ENCODE measurements at regions not wholly inside any gene's neighbourhood (a gene's known extent, or its start where the extent isn't known, plus 50 kb on each side); places are given as distances from the start of the nearest gene placed in this dataset.
A peak's percentile ranks its signal among the peaks of the same experiment; 100 is the strongest.
"Not testable (repeated sequence)": the region's sequence is repeated elsewhere in the genome, so short reads cannot be mapped to it uniquely, and the experiment has no call there.

- Histone ChIP-seq H3K9me3 (no peaks in the 10 kb centered on the region), H3K36me3 (no peaks in the 10 kb centered on the region), H3K4me1 (peaks cover 0 to 3% of the 10 kb centered on the region in 2 donors), H3K27me3 (no peaks in the 10 kb centered on the region), H3K4me3 (replicated peaks in 1 of 3) (no peak overlapping the region), H3K27ac (peak overlapping the region in 2 of 3 donors; percentile 7 to 34)
- intact Hi-C loops (cut with DNase I), result no loop called here
- WGBS, 2 donors, result 94% methylated on average over 2 of the region's 2 CpGs
- TF ChIP-seq POLR2A (IDR thresholded peaks at IDR 0.05), result no peak
- TF ChIP-seq, protein P1, sequence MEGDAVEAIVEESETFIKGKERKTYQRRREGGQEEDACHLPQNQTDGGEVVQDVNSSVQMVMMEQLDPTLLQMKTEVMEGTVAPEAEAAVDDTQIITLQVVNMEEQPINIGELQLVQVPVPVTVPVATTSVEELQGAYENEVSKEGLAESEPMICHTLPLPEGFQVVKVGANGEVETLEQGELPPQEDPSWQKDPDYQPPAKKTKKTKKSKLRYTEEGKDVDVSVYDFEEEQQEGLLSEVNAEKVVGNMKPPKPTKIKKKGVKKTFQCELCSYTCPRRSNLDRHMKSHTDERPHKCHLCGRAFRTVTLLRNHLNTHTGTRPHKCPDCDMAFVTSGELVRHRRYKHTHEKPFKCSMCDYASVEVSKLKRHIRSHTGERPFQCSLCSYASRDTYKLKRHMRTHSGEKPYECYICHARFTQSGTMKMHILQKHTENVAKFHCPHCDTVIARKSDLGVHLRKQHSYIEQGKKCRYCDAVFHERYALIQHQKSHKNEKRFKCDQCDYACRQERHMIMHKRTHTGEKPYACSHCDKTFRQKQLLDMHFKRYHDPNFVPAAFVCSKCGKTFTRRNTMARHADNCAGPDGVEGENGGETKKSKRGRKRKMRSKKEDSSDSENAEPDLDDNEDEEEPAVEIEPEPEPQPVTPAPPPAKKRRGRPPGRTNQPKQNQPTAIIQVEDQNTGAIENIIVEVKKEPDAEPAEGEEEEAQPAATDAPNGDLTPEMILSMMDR (IDR thresholded peaks at IDR 0.05), result no peak
- no peak for DNase-seq
Measured at GRCh38 chr5:163731256-163731655, 225.8 kb downstream of the MAT2B start.

- Histone ChIP-seq H3K36me3 (no peaks in the 10 kb centered on the region), H3K27ac (no peak overlapping the region), H3K9me3 (no peaks in the 10 kb centered on the region), H3K27me3 (no peaks in the 10 kb centered on the region), H3K4me1 (no peaks in the 10 kb centered on the region), H3K4me3 (replicated peaks in 1 of 3) (no peak overlapping the region)
- intact Hi-C loops (cut with DNase I), result no loop called here
- WGBS, 2 donors, result 86 to 87% methylated on average over 4 of the region's 4 CpGs
- no peak for DNase-seq
- TF ChIP-seq, protein P1 (IDR thresholded peaks at IDR 0.05), result no peak
- no peak for TF ChIP-seq POLR2A (IDR thresholded peaks at IDR 0.05)
Measured at GRCh38 chr5:163735069-163735468, 229.7 kb downstream of the MAT2B start.

DNA sequence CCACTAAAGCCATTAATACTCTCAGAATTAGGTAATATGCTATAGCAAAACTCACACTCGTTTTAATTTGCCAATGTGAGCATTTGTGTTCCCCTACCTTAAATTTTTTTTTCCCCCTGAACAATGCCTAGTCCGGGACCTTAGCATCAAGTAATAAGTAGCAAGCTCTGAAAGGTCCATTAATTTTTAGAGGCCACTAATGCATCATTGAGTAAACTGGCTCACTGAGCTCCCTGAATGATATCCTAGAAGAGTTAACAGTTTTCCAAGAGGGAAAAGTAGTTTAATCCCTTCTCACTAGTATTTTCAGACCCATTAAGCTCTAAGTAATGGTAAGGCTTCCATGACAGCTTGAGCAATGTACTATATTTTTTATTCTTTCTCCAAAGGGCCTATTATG is 242.2 kb downstream of the MAT2B start:
- no peaks in the 10 kb centered on the region for H3K9me3 ChIP-seq
- no peak overlapping the region for H3K4me3 ChIP-seq (replicated peaks in 1 of 3)
- no peaks in the 10 kb centered on the region for H3K27me3 ChIP-seq
- WGBS, 2 donors, result 73% methylated on average over 2 of the region's 2 CpGs
- H3K36me3 ChIP-seq, result no peaks in the 10 kb centered on the region
- DNase-seq, result no peak
- H3K4me1 ChIP-seq, result no peaks in the 10 kb centered on the region
- TF ChIP-seq POLR2A (IDR thresholded peaks at IDR 0.05), result no peak
- TF ChIP-seq, protein P1 (IDR thresholded peaks at IDR 0.05), result no peak
- no peak overlapping the region for H3K27ac ChIP-seq
- intact Hi-C loops (cut with DNase I), result no loop called here

- Histone ChIP-seq H3K9me3 (no peaks in the 10 kb centered on the region), H3K27me3 (no peaks in the 10 kb centered on the region), H3K4me1 (no peaks in the 10 kb centered on the region), H3K4me3 (replicated peaks in 1 of 3) (no peak overlapping the region), H3K36me3 (no peaks in the 10 kb centered on the region), H3K27ac (no peak overlapping the region)
- intact Hi-C loops (cut with DNase I), result no loop called here
- no peak for TF ChIP-seq POLR2A (IDR thresholded peaks at IDR 0.05)
- TF ChIP-seq, protein P1 (IDR thresholded peaks at IDR 0.05), result no peak
- WGBS, 2 donors, result 82 to 83% methylated on average over 3 of the region's 3 CpGs
- DNase-seq, result no peak
Measured at GRCh38 chr5:163748934-163749333, 243.5 kb downstream of the MAT2B start.

DNA sequence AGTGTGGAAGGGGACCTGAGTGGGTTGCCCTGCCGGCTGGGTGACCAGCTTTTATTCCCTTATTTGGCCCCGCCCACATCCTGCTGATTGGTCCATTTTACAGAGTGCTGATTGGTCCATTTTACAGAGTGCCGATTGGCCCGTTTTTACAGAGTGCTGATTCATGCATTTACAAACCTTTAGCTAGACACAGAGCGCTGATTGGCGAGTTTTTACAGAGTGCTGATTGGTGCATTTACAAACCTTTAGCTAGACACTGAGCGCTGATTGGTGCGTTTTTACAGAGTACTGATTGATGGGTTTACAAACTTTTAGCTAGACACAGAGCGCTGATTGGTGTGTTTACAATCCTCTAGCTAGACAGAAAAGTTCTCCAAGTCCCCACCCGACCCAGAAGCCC is 245.0 kb downstream of the MAT2B start:
- H3K4me1 ChIP-seq; H3K4me3 ChIP-seq (replicated peaks in 1 of 3); H3K36me3 ChIP-seq; H3K27ac ChIP-seq; DNase-seq; H3K27me3 ChIP-seq; H3K9me3 ChIP-seq; intact Hi-C loops (cut with DNase I): not testable (repeated sequence)
- 93% methylated on average over 10 of the region's 10 CpGs for WGBS, 2 donors

DNA sequence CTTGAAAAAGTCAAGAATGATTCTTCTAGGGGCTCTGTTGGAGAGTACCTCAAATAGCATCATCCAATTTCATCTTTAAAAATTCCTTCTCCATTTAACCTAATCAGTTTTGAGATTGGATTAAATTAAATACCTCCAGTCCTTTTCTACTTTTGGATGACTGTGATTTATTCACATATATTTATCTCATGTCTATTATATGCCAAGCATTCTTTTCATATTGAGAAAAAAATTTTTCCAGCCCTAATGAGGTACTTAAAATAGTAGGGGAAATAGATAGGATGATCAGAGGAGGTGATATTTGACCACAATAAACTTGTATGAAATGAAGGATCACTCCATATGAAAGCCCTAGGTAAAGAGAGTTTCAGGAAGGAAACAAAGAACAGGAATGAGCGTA is 250.1 kb downstream of the MAT2B start:
- Histone ChIP-seq H3K4me3 (replicated peaks in 1 of 3) (no peak overlapping the region), H3K36me3 (no peaks in the 10 kb centered on the region), H3K27ac (no peak overlapping the region), H3K4me1 (no peaks in the 10 kb centered on the region), H3K9me3 (no peaks in the 10 kb centered on the region), H3K27me3 (no peaks in the 10 kb centered on the region)
- DNase-seq, result no peak
- TF ChIP-seq, protein P1 (IDR thresholded peaks at IDR 0.05), result no peak
- TF ChIP-seq POLR2A (IDR thresholded peaks at IDR 0.05), result no peak
- intact Hi-C loops (cut with DNase I), result no loop called here
- WGBS, 2 donors, result 89% methylated on average over 1 of the region's 1 CpG

Measured in thyroid gland (tissue), 4 donors.